SK-N-SH (cell line): ENCODE measurements at regions not wholly inside any gene's neighbourhood (a gene's known extent, or its start where the extent isn't known, plus 50 kb on each side); places are given as distances from the start of the nearest gene placed in this dataset.

ENCODE experiments used
- CTCF ChIA-PET: fragments of 300-600, 350-600 bp; formaldehyde crosslinking; extraction: SDS; loops from one replicate; lab custom pipeline; 2021; lab: Yijun Ruan, JAX
- POLR2A ChIA-PET: fragments of 350-600 bp; sonication (Branson Sonifier 250); formaldehyde crosslinking; extraction: SDS; loops from one replicate; lab custom pipeline; 2020; ENCODE audit warnings: antibody characterized with exemption, inconsistent platforms; lab: Yijun Ruan, JAX
- DNase-seq: peaks from one replicate; pipeline ENCODE4 v3.0.0; 2012
- H2AFZ ChIP-seq: fragments of 200-600 bp; sonication (generic); 2 replicates; pipeline ENCODE4 v1.8.1; 2016; ENCODE audit warnings: antibody characterized with exemption, mild to moderate bottlenecking, low read depth
- H3F3A ChIP-seq: fragments of 200-600 bp; sonication (generic); replicated peaks from 2 replicates; pipeline ENCODE3; 2016; ENCODE audit warnings: antibody characterized with exemption, mild to moderate bottlenecking; ENCODE audit not compliant: insufficient read depth
- H3K27ac ChIP-seq, 2 experiments: fragments of 200-500 bp in 1 of 2; fragments of 200-600 bp in 1 of 2; sonication (Bioruptor generic) in 1 of 2; sonication (generic), shearing (Covaris generic) in 1 of 2; 2 replicates each; pipeline versions ENCODE4 v1.5.1 to v1.6.1; 2014 to 2016; ENCODE audit warnings: low read depth in 2 of 2, inconsistent platforms in 1 of 2, low read length in 1 of 2, mild to moderate bottlenecking in 1 of 2, mixed read lengths in 1 of 2
- H3K27me3 ChIP-seq: fragments of 200-600 bp; sonication (generic), shearing (Covaris generic); 2 replicates; pipeline ENCODE4 v1.6.1; 2016; ENCODE audit warnings: mixed run types; ENCODE audit not compliant: insufficient read depth
- H3K36me3 ChIP-seq, 2 experiments: fragments of 200-500 bp in 1 of 2; fragments of 200-600 bp in 1 of 2; sonication (Bioruptor generic) in 1 of 2; sonication (generic) in 1 of 2; replicated peaks in 1 of 2; 2 replicates each; pipeline versions ENCODE3 to v1.5.1; 2014 to 2016; ENCODE audit warnings: low read length in 1 of 2, mild to moderate bottlenecking in 1 of 2; ENCODE audit not compliant: insufficient read depth in 2 of 2, control insufficient read depth in 1 of 2
- H3K4me1 ChIP-seq, 2 experiments: fragments of 200-500 bp in 1 of 2; fragments of 200-600 bp in 1 of 2; sonication (Bioruptor generic) in 1 of 2; sonication (generic), shearing (Covaris generic) in 1 of 2; 2 replicates each; pipeline versions ENCODE4 v1.5.1 to v1.6.1; 2014 to 2016; ENCODE audit warnings: low read depth in 1 of 2, low read length in 1 of 2, mixed run types in 1 of 2; ENCODE audit not compliant: insufficient read depth in 2 of 2, control insufficient read depth in 1 of 2
- H3K4me2 ChIP-seq: fragments of 200-600 bp; sonication (generic), shearing (Covaris generic); 2 replicates; pipeline ENCODE4 v1.6.1; 2017; ENCODE audit warnings: mixed run types
- H3K4me3 ChIP-seq, 2 experiments: fragments of 200-500 bp in 1 of 2; fragments of 200-600 bp in 1 of 2; sonication (Bioruptor generic) in 1 of 2; sonication (generic), shearing (Covaris generic) in 1 of 2; 2 replicates each; pipeline versions ENCODE4 v1.5.1 to v1.8.1; 2014 to 2016; ENCODE audit warnings: low read depth in 2 of 2, inconsistent platforms in 1 of 2, low read length in 1 of 2, mild to moderate bottlenecking in 1 of 2, mixed read lengths in 1 of 2, moderate library complexity in 1 of 2
- H3K79me2 ChIP-seq: fragments of 200-600 bp; sonication (generic); 2 replicates; pipeline ENCODE4 v1.8.1; 2017; ENCODE audit warnings: mild to moderate bottlenecking; ENCODE audit not compliant: insufficient read depth
- H3K9ac ChIP-seq: fragments of 200-600 bp; sonication (generic); 2 replicates; pipeline ENCODE4 v1.6.1; 2017; ENCODE audit warnings: mixed run types
- H3K9me2 ChIP-seq: fragments of 200-600 bp; sonication (generic); 2 replicates; pipeline ENCODE4 v1.6.1; 2017; ENCODE audit warnings: mixed run types
- H3K9me3 ChIP-seq: fragments of 200-600 bp; sonication (generic); 2 replicates; pipeline ENCODE4 v1.6.1; 2017; ENCODE audit warnings: mixed run types, mild to moderate bottlenecking, moderate library complexity
- H4K20me1 ChIP-seq: fragments of 200-600 bp; sonication (generic); 2 replicates; pipeline ENCODE4 v1.6.1; 2017; ENCODE audit warnings: mild to moderate bottlenecking, mixed run types; ENCODE audit not compliant: insufficient read depth
- CHD2 ChIP-seq: fragments of 150-350 bp; IDR thresholded peaks from 2 replicates; pipeline ENCODE4 v1.6.1; 2018; ENCODE audit warnings: low read length; ENCODE audit not compliant: partially characterized antibody
- EP300 ChIP-seq, 2 experiments: IDR thresholded peaks; 2 replicates each; pipeline versions ENCODE4 v1.4.0 to v1.6.1; 2012; ENCODE audit warnings: borderline replicate concordance in 1 of 2, low read depth in 1 of 2, low read length in 1 of 2
- GATA2 ChIP-seq: sonication (generic); formaldehyde crosslinking; IDR thresholded peaks from 2 replicates; pipeline ENCODE4 v1.5.0; 2020; ENCODE audit warnings: mild to moderate bottlenecking, missing genetic modification reagents
- MAX ChIP-seq: IDR thresholded peaks from 2 replicates; pipeline ENCODE4 v1.4.0; 2012; ENCODE audit warnings: low read depth
- MEF2A ChIP-seq: IDR thresholded peaks from 2 replicates; pipeline ENCODE4 v1.4.0; 2012; ENCODE audit warnings: low read depth, borderline replicate concordance
- MXI1 ChIP-seq: IDR thresholded peaks from 2 replicates; pipeline ENCODE4 v1.6.1; 2012; ENCODE audit warnings: mild to moderate bottlenecking, low read depth, low read length, improper control_type of control experiment
- NRF1 ChIP-seq: IDR thresholded peaks from 2 replicates; pipeline ENCODE4 v1.6.1; 2012; ENCODE audit warnings: low read depth, mild to moderate bottlenecking, low read length
- RAD21 ChIP-seq: IDR thresholded peaks from 2 replicates; pipeline ENCODE4 v1.6.1; 2012; ENCODE audit warnings: mild to moderate bottlenecking, low read length
- RCOR1 ChIP-seq: fragments of 150-350 bp; IDR thresholded peaks from 2 replicates; pipeline ENCODE4 v1.6.1; 2017; ENCODE audit warnings: antibody characterized with exemption, low read length
- RXRA ChIP-seq: IDR thresholded peaks from 2 replicates; pipeline ENCODE4 v1.4.0; 2012; ENCODE audit warnings: low read depth, mild to moderate bottlenecking, borderline replicate concordance
- SIN3A ChIP-seq: IDR thresholded peaks from 2 replicates; pipeline ENCODE4 v1.6.1; 2012; ENCODE audit warnings: low read depth, mild to moderate bottlenecking, low read length, moderate library complexity, borderline replicate concordance
- SMC3 ChIP-seq: IDR thresholded peaks from 2 replicates; pipeline ENCODE4 v1.6.1; 2012; ENCODE audit warnings: low read depth, low read length, improper control_type of control experiment
- TAF1 ChIP-seq: IDR thresholded peaks from 2 replicates; pipeline ENCODE4 v1.6.1; 2012; ENCODE audit warnings: low read depth, mild to moderate bottlenecking, low read length, moderate library complexity, borderline replicate concordance
- TEAD4 ChIP-seq: IDR thresholded peaks from 2 replicates; pipeline ENCODE4 v1.4.0; 2012; ENCODE audit warnings: mild to moderate bottlenecking, borderline replicate concordance; ENCODE audit not compliant: insufficient read depth
- WGBS: methylation state at CpG from one replicate; pipeline ENCODE4 v1.1.6; 2017; ENCODE audit warnings: low lambda C conversion rate; 5-methylcytosine and 5-hydroxymethylcytosine counted together
- TF ChIP-seq, protein P1 (sequence below): IDR thresholded peaks from 2 replicates; pipeline ENCODE4 v1.4.0; 2012; ENCODE audit warnings: low read depth, borderline replicate concordance
- TF ChIP-seq, protein P2 (sequence below): fragments of 150-350 bp; IDR thresholded peaks from 2 replicates; pipeline ENCODE4 v1.6.1; 2016; ENCODE audit warnings: mild to moderate bottlenecking, low read depth, low read length
- TF ChIP-seq, protein P3 (sequence below): fragments of 150-350 bp; IDR thresholded peaks from 2 replicates; pipeline ENCODE4 v1.6.1; 2017; ENCODE audit warnings: antibody characterized with exemption, low read length, low read depth, borderline replicate concordance
- TF ChIP-seq, protein P4 (sequence below): fragments of 200-600 bp; sonication (generic); IDR thresholded peaks from 2 replicates; pipeline ENCODE4 v1.6.1; 2017; ENCODE audit warnings: antibody characterized with exemption, mild to moderate bottlenecking, moderate library complexity

- H3K9ac ChIP-seq: no peak overlapping the region
- TF ChIP-seq TAF1 (no peak), EP300 (IDR thresholded peaks at IDR 0.05; ENCODE audit: borderline replicate concordance in 1 of 2, low read depth in 1 of 2, low read length in 1 of 2) (no peak), SIN3A (no peak), CHD2 (no peak), NRF1 (no peak), MXI1 (no peak), RXRA (no peak), TEAD4 (no peak), MAX (no peak)
- TF ChIP-seq, protein P1, sequence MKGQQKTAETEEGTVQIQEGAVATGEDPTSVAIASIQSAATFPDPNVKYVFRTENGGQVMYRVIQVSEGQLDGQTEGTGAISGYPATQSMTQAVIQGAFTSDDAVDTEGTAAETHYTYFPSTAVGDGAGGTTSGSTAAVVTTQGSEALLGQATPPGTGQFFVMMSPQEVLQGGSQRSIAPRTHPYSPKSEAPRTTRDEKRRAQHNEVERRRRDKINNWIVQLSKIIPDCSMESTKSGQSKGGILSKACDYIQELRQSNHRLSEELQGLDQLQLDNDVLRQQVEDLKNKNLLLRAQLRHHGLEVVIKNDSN: no peak
- TF ChIP-seq, protein P2, sequence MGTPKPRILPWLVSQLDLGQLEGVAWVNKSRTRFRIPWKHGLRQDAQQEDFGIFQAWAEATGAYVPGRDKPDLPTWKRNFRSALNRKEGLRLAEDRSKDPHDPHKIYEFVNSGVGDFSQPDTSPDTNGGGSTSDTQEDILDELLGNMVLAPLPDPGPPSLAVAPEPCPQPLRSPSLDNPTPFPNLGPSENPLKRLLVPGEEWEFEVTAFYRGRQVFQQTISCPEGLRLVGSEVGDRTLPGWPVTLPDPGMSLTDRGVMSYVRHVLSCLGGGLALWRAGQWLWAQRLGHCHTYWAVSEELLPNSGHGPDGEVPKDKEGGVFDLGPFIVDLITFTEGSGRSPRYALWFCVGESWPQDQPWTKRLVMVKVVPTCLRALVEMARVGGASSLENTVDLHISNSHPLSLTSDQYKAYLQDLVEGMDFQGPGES: no peak
- TF ChIP-seq, protein P3, sequence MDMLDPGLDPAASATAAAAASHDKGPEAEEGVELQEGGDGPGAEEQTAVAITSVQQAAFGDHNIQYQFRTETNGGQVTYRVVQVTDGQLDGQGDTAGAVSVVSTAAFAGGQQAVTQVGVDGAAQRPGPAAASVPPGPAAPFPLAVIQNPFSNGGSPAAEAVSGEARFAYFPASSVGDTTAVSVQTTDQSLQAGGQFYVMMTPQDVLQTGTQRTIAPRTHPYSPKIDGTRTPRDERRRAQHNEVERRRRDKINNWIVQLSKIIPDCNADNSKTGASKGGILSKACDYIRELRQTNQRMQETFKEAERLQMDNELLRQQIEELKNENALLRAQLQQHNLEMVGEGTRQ: no peak
These were observed 97.2 kb upstream of the PDE5A start for GRCh38 chr4:119725688-119726330.

GRCh38 chr4:119725011-119725410 is 96.4 kb upstream of the PDE5A start:
- 72% methylated on average over 6 of the region's 6 CpGs for WGBS
- no peaks in the 10 kb centered on the region for H3K9me2 ChIP-seq
- H3K4me1 ChIP-seq: peaks cover 0 to under 1% of the 10 kb centered on the region in 2 experiments; a peak in 3 of 4 replicates
- no peak overlapping the region for H3K4me2 ChIP-seq
- H3K79me2 ChIP-seq: no peaks in the 10 kb centered on the region
- H3K9me3 ChIP-seq: peaks cover 3% of the 10 kb centered on the region; the same call in 1 of the 2 replicates
- CTCF ChIA-PET: no interaction called here
- no peak overlapping the region for H3K4me3 ChIP-seq
- H3K27ac ChIP-seq: no peak overlapping the region
- no peaks in the 10 kb centered on the region for H4K20me1 ChIP-seq
- POLR2A ChIA-PET: no interaction called here
- no peaks in the 10 kb centered on the region for H3K36me3 ChIP-seq
- H3F3A ChIP-seq: peaks cover 6% of the 10 kb centered on the region
- H3K9ac ChIP-seq: no peak overlapping the region
- TF ChIP-seq, protein P3: no peak
- TF ChIP-seq RAD21 (no peak), TEAD4 (no peak), CHD2 (no peak), GATA2 (CRISPR knock-in tag) (no peak), SIN3A (no peak), RCOR1 (no peak), SMC3 (no peak), MAX (no peak), MEF2A (no peak), NRF1 (no peak)
- TF ChIP-seq, protein P4, sequence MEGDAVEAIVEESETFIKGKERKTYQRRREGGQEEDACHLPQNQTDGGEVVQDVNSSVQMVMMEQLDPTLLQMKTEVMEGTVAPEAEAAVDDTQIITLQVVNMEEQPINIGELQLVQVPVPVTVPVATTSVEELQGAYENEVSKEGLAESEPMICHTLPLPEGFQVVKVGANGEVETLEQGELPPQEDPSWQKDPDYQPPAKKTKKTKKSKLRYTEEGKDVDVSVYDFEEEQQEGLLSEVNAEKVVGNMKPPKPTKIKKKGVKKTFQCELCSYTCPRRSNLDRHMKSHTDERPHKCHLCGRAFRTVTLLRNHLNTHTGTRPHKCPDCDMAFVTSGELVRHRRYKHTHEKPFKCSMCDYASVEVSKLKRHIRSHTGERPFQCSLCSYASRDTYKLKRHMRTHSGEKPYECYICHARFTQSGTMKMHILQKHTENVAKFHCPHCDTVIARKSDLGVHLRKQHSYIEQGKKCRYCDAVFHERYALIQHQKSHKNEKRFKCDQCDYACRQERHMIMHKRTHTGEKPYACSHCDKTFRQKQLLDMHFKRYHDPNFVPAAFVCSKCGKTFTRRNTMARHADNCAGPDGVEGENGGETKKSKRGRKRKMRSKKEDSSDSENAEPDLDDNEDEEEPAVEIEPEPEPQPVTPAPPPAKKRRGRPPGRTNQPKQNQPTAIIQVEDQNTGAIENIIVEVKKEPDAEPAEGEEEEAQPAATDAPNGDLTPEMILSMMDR: no peak
- H3K27me3 ChIP-seq: no peaks in the 10 kb centered on the region
- H2AFZ ChIP-seq: no peak overlapping the region
- DNase-seq: no peak

More at GRCh38 chr4:119725688-119726330, 97.2 kb upstream of the PDE5A start:
- H4K20me1 ChIP-seq: no peaks in the 10 kb centered on the region
- H2AFZ ChIP-seq: no peak overlapping the region
- no peaks in the 10 kb centered on the region for H3K36me3 ChIP-seq
- H3K27ac ChIP-seq: no peak overlapping the region
- WGBS: 59% methylated on average over 3 of the region's 3 CpGs
- peaks cover 6% of the 10 kb centered on the region for H3F3A ChIP-seq
- peaks cover 3 to 6% of the 10 kb centered on the region in 2 experiments; a peak in 3 of 4 replicates for H3K4me1 ChIP-seq
- ChIA-PET POLR2A (no interaction called here), CTCF (interaction anchor here (1.0 kb wide), 1 partner anchor 17 kb away, joined by 5 read pairs; no protein-coding TSS in a partner anchor)
- no peak overlapping the region for H3K4me3 ChIP-seq
- no peak overlapping the region for H3K4me2 ChIP-seq
- no peaks in the 10 kb centered on the region for H3K27me3 ChIP-seq
- no peaks in the 10 kb centered on the region for H3K9me2 ChIP-seq
- DNase-seq: no peak
- H3K79me2 ChIP-seq: no peaks in the 10 kb centered on the region
- H3K9me3 ChIP-seq: no peaks in the 10 kb centered on the region
